Ovary (tissue), 3 donors: ENCODE measurements at regions not wholly inside any gene's neighbourhood (a gene's known extent, or its start where the extent isn't known, plus 50 kb on each side); places are given as distances from the start of the nearest gene placed in this dataset.

Source experiments
- CTCF ChIP-seq, 3 donors: fragments of 450-650 bp in 2 of 3; fragments of 200-600 bp in 1 of 3; IDR thresholded peaks; one replicate each; pipeline versions ENCODE4 v1.5.1 to v1.8.0; 2016 to 2022; ENCODE audit warnings: antibody characterized with exemption in 3 of 3, mild to moderate bottlenecking in 1 of 3
- EP300 ChIP-seq: sonication (generic); formaldehyde crosslinking; IDR thresholded peaks from one replicate; pipeline ENCODE4 v1.6.1; 2017; ENCODE audit warnings: antibody characterized with exemption
- donor health status: DM: no; HTN: no; CAD: no.

- TF ChIP-seq CTCF (IDR thresholded peaks at IDR 0.05), result no peak
- TF ChIP-seq EP300, result no peak
Measured at GRCh38 chr5:163756170-163756569, 250.8 kb downstream of the MAT2B start.
